Aorta (tissue), 5 donors: ENCODE measurements at regions not wholly inside any gene's neighbourhood (a gene's known extent, or its start where the extent isn't known, plus 50 kb on each side); places are given as distances from the start of the nearest gene placed in this dataset.

ENCODE experiments used
- ATAC-seq: fragments of 200-7000 bp; cut with Tn5 transposase; one replicate; pipeline ENCODE4 v1.9.1; 2022; ENCODE audit warnings: moderate library complexity; ENCODE audit not compliant: low FRiP score
- DNase-seq, 2 donors: peaks; one replicate each; pipeline ENCODE4 v3.0.0-alpha.2; 2020
- H3K27ac ChIP-seq, 2 donors: one replicate each; pipeline ENCODE4 v1.5.1; 2013; ENCODE audit warnings: low read length in 2 of 2, mild to moderate bottlenecking in 2 of 2, moderate library complexity in 2 of 2, control low read depth in 1 of 2, inconsistent platforms in 1 of 2, low read depth in 1 of 2
- H3K27me3 ChIP-seq, 2 donors: one replicate each; pipeline ENCODE4 v1.6.1; 2013; ENCODE audit warnings: control low read depth in 1 of 2, low read length in 1 of 2, mild to moderate bottlenecking in 1 of 2, moderate library complexity in 1 of 2; ENCODE audit not compliant: insufficient read depth in 2 of 2, control insufficient read depth in 1 of 2
- H3K36me3 ChIP-seq, 2 donors: one replicate each; pipeline ENCODE4 v1.6.1; 2013; ENCODE audit warnings: control low read depth in 1 of 2, low read length in 1 of 2, mild to moderate bottlenecking in 1 of 2; ENCODE audit not compliant: insufficient read depth in 2 of 2, control insufficient read depth in 1 of 2
- H3K4me1 ChIP-seq, 2 donors: one replicate each; pipeline ENCODE4 v1.6.1; 2013; ENCODE audit warnings: low read length in 2 of 2, control low read depth in 1 of 2, mild to moderate bottlenecking in 1 of 2, moderate library complexity in 1 of 2; ENCODE audit not compliant: insufficient read depth in 2 of 2, control insufficient read depth in 1 of 2
- H3K4me3 ChIP-seq, 2 donors: one replicate each; pipeline ENCODE4 v1.5.1; 2013; ENCODE audit warnings: low read length in 2 of 2, control low read depth in 1 of 2, mild to moderate bottlenecking in 1 of 2
- H3K9me3 ChIP-seq: one replicate; pipeline ENCODE4 v1.6.1; 2013; ENCODE audit warnings: mild to moderate bottlenecking, low read length; ENCODE audit not compliant: control insufficient read depth
- WGBS, 2 donors: extraction: QIAGEN DNeasy Blood & Tissue Kit; methylation state at CpG; one replicate each; pipeline ENCODE4 v1.1.7; 2013; 5-methylcytosine and 5-hydroxymethylcytosine counted together
- intact Hi-C, 2 donors: fragments of 100-400 bp; cut with DNase I; formaldehyde crosslinking; loops; one replicate each; pipeline versions ENCODE4 v1.14.2 to v1.15.0; 2022
- donor health status: healthy with polysubstance abuse.
- donor health status: Bipolar disorder and iron deficiency.
- donor health status: DM: no; HTN: no; CAD: no.
- donor health status: DM: no; HTN: no; CAD: no.
- donor health status: DM: yes; HTN: yes; CAD: no.

GRCh38 chr5:28473531-28474107, 1435.2 kb upstream of the CDH9 start:
- no peak for DNase-seq
- no peaks in the 10 kb centered on the region for H3K4me1 ChIP-seq
- no peaks in the 10 kb centered on the region for H3K36me3 ChIP-seq
- no peaks in the 10 kb centered on the region for H3K27me3 ChIP-seq
- intact Hi-C loops = loop anchor here (5.0 kb wide), 2 partner anchors 294 to 299 kb away; no protein-coding TSS in a partner anchor
- no peak overlapping the region for H3K27ac ChIP-seq
- no peaks in the 10 kb centered on the region for H3K9me3 ChIP-seq
- 38 to 42% methylated on average over 4 of the region's 4 CpGs for WGBS, 2 donors
- ATAC-seq = no peak
- no peak overlapping the region for H3K4me3 ChIP-seq

- no peaks in the 10 kb centered on the region for H3K27me3 ChIP-seq
- intact Hi-C loops = no loop called here
- no peaks in the 10 kb centered on the region for H3K36me3 ChIP-seq
- no peak for DNase-seq
- WGBS, 2 donors = 9 to 10% methylated on average over 3 of the region's 3 CpGs
- no peaks in the 10 kb centered on the region for H3K9me3 ChIP-seq
- no peaks in the 10 kb centered on the region for H3K4me1 ChIP-seq
- no peak overlapping the region for H3K4me3 ChIP-seq
- no peak for ATAC-seq
- no peak overlapping the region for H3K27ac ChIP-seq
These were observed 1429.8 kb upstream of the CDH9 start for GRCh38 chr5:28468166-28468565.

DNA sequence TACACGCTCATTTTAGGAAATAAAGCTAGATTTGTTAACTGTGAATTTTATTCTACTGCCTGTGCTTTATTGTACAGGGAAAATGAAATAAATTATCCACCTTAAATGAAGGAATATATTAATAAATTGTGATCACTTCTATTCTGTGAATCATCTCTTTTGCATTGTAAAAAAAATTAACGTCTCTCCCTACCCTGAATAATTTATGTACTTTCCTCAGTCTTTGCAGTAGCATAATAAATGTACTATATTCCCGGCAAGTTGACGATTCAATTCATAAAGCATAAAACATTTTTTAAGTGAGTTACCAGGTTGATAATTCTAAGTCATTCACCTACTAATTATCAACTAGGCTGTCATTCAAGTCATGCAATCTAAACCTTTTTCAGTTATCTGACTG, 1425.3 kb upstream of the CDH9 start:
- DNase-seq (no peak), ATAC-seq (no peak)
- no peaks in the 10 kb centered on the region for H3K4me1 ChIP-seq
- no peaks in the 10 kb centered on the region for H3K27me3 ChIP-seq
- H3K4me3 ChIP-seq = no peak overlapping the region
- no peaks in the 10 kb centered on the region for H3K9me3 ChIP-seq
- intact Hi-C loops = no loop called here
- WGBS, 2 donors = 76 to 82% methylated on average over 4 of the region's 4 CpGs
- H3K36me3 ChIP-seq = no peaks in the 10 kb centered on the region
- H3K27ac ChIP-seq = no peak overlapping the region

DNA sequence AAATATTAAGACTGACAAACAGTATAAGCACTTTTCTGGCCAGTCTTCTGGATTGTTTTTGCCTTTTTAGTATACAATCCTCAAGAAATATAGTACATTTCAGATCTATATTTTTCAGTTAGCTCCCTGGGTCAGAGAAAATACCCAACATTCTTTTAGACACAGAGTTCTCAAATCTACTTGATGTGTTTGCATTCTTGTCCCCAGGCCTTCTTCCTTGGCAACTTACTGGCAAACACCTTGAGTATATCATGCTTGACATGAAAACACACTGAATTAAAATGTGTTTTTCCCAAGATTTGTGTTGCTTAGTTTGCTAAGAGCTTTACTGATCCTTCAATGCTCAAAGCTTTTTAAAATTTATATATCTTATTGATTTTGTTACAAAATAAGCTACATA, 1413.1 kb upstream of the CDH9 start:
- intact Hi-C loops = no loop called here
- H3K9me3 ChIP-seq = peaks cover 5% of the 10 kb centered on the region
- no peaks in the 10 kb centered on the region for H3K36me3 ChIP-seq
- no peaks in the 10 kb centered on the region for H3K4me1 ChIP-seq
- H3K27ac ChIP-seq = no peak overlapping the region
- no peak for DNase-seq
- H3K27me3 ChIP-seq = no peaks in the 10 kb centered on the region
- H3K4me3 ChIP-seq = no peak overlapping the region
- no peak for ATAC-seq

DNA sequence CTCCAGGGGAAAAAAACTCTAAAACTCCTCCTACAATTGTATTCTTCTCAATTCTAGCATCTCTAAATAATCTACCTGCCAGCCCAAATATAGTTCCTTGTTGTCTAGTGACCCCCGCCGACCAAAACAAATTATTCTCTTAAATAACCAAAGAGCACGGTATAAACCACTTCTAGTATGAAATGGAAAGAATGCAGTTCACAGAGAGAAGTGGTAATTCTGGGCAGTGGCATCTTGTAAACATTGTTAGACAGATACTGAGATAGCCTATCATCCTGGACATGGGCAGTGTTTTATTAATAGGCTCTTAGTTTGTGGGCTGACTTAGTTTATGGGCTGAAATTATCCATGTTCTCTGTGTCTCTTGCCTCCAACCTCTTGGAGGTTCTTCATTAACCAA, 1412.6 kb upstream of the CDH9 start:
- WGBS, 2 donors = 49 to 51% methylated on average over 3 of the region's 3 CpGs

GRCh38 chr5:28448791-28449190, 1410.4 kb upstream of the CDH9 start:
- Histone ChIP-seq H3K27me3 (no peaks in the 10 kb centered on the region), H3K4me1 (no peaks in the 10 kb centered on the region), H3K4me3 (no peak overlapping the region), H3K27ac (no peak overlapping the region), H3K36me3 (no peaks in the 10 kb centered on the region), H3K9me3 (peaks cover 6% of the 10 kb centered on the region)
- intact Hi-C loops = no loop called here
- WGBS, 2 donors = 88 to 89% methylated on average over 4 of the region's 4 CpGs
- no peak for DNase-seq
- no peak for ATAC-seq

More for the DNA sequence above, 1412.6 kb upstream of the CDH9 start:
- Histone ChIP-seq H3K36me3 (no peaks in the 10 kb centered on the region), H3K27ac (no peak overlapping the region), H3K9me3 (peaks cover 6% of the 10 kb centered on the region), H3K4me1 (no peaks in the 10 kb centered on the region), H3K27me3 (no peaks in the 10 kb centered on the region), H3K4me3 (no peak overlapping the region)
- intact Hi-C loops = no loop called here
- ATAC-seq = no peak
- no peak for DNase-seq

- peaks cover 3% of the 10 kb centered on the region for H3K9me3 ChIP-seq
- no peaks in the 10 kb centered on the region for H3K36me3 ChIP-seq
- intact Hi-C loops = no loop called here
- no peak overlapping the region for H3K27ac ChIP-seq
- DNase-seq (no peak), ATAC-seq (no peak)
- no peaks in the 10 kb centered on the region for H3K27me3 ChIP-seq
- no peak overlapping the region for H3K4me3 ChIP-seq
- 46 to 48% methylated on average over 5 of the region's 5 CpGs for WGBS, 2 donors
- no peaks in the 10 kb centered on the region for H3K4me1 ChIP-seq
These were observed 1392.3 kb upstream of the CDH9 start for GRCh38 chr5:28430565-28431178.

DNA sequence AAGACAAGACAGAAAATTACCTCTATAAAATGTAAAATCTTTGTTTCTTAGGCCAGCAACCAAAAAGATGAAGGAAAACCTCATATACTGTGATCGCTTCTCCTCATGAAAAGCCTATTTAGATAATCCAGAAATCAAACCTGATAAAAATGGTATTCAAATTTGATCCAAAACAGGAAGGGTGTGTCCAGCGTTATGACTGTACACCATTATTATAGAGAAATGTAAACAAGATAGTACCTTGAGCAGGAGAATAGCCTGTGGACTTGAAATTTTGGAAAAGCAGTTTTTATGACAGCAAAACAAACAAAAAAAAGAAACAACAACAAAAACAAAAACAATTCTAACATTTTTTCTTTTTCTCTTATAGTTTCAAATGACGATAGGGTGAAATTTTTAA, 1382.8 kb upstream of the CDH9 start:
- no peak overlapping the region for H3K27ac ChIP-seq
- no peaks in the 10 kb centered on the region for H3K27me3 ChIP-seq
- H3K4me3 ChIP-seq = no peak overlapping the region
- H3K4me1 ChIP-seq = no peaks in the 10 kb centered on the region
- DNase-seq (no peak), ATAC-seq (no peak)
- H3K36me3 ChIP-seq = no peaks in the 10 kb centered on the region
- intact Hi-C loops = no loop called here
- 86 to 87% methylated on average over 3 of the region's 3 CpGs for WGBS, 2 donors
- H3K9me3 ChIP-seq = peaks cover under 1% of the 10 kb centered on the region

DNA sequence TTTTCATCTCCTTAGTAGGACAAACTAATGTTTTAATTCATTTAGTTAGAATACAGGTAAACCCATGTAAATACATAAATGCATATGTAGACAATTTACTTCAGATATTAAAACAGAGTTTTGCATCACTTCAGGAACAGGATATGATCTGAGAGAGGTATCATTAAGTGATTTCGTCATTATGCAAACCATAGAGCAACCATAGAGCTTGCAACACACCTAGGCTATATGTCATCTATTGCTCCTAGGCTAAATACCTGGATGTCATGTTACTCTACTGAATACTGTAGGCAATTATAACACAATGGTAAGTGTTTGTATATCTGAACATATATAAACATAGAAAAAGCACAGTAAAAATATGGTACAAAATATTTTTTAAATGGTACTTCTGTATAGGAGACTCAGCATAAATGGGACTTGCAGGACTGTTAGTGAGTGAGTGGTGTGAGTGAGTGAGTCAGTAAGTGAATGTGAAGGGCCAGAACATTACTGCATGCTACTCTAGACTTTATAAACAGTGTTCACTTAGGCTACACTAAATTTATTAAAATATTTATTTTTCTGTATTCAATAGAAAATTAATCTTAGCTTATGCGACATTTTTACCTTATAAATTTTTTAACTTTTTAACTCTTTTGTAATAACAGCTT, 1377.5 kb upstream of the CDH9 start:
- no peaks in the 10 kb centered on the region for H3K4me1 ChIP-seq
- DNase-seq (no peak), ATAC-seq (no peak)
- no peaks in the 10 kb centered on the region for H3K36me3 ChIP-seq
- 85 to 90% methylated on average over 2 of the region's 2 CpGs for WGBS, 2 donors
- H3K27me3 ChIP-seq = no peaks in the 10 kb centered on the region
- H3K27ac ChIP-seq = no peak overlapping the region
- H3K9me3 ChIP-seq = no peaks in the 10 kb centered on the region
- intact Hi-C loops = no loop called here
- no peak overlapping the region for H3K4me3 ChIP-seq
